GM18505 (cell line): ENCODE measurements at regions not wholly inside any gene's neighbourhood (a gene's known extent, or its start where the extent isn't known, plus 50 kb on each side); places are given as distances from the start of the nearest gene placed in this dataset.

Experiments
- ATAC-seq: cut with Tn5 transposase; IDR thresholded peaks from one replicate; pipeline ENCODE4 v1.9.1; 2021; ENCODE audit not compliant: unreplicated experiment
- POLR2A ChIP-seq: IDR thresholded peaks from 4 replicates; pipeline ENCODE4 v1.6.1; 2011; ENCODE audit warnings: borderline replicate concordance; ENCODE audit not compliant: insufficient read depth, insufficient read length; ENCODE audit errors: extremely low read depth

DNA sequence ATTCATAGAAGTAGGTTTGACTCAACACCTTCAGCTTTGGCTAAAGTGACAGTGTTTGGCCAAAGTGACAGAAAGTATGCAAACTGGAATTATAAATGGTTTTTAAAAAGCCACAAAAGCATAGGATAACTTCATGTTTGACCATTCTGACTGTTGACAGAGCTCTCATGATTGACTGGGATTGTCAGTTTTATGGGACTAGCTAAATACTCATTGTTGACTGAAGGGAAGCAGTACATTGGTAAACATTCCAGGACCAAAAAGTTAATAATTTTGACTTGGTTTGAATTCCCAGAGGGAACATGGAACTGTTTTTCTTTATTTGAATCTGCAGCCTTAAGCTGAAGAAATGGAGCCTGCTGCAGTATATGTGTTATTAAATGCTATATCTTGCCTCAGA is 84.6 kb upstream of the STEAP4 start:
- TF ChIP-seq POLR2A, result no peak
- ATAC-seq, result no peak

DNA sequence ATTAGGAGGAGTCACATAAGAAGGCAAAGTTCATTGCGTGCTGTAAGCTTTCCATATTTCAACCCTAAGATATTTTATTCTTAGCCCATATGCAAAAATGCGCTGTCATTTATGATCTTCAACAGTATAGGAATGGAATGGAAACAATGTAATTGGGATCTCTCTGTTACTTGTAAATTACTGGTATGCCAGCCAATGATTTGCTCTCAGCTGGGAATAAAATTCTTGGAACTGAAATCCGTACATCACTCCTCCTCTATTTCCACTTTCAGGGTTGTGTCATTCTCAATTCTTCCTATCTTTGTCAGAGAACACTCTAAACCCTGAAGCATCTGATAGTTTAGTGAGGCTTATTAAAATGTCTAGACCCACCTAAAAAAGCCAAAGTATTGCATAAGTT is 80.7 kb upstream of the STEAP4 start:
- no peak for TF ChIP-seq POLR2A
- no peak for ATAC-seq

DNA sequence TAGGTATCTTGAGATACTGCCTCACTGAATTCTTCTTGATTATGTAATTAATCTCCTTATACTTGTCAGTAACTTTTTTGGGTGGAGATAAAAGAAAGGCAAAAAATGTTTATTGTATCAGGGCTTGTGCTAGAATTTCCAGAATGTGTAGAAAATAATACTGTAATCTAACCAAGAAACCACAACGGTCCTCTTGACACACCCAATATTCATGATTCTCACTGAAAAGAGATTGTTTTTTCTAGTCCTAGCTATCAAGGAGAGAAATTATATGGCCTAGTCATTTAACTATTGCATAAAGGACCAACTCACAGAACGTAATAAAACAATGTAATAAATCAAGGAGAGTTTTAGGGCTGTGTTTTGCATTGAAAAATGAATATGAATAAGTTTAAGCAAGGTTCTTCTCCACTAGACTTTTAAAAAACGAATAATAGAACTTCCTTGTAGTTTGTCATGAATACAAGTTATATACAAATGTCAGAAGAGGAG is 80.0 kb upstream of the STEAP4 start:
- TF ChIP-seq POLR2A, result no peak
- ATAC-seq, result no peak

DNA sequence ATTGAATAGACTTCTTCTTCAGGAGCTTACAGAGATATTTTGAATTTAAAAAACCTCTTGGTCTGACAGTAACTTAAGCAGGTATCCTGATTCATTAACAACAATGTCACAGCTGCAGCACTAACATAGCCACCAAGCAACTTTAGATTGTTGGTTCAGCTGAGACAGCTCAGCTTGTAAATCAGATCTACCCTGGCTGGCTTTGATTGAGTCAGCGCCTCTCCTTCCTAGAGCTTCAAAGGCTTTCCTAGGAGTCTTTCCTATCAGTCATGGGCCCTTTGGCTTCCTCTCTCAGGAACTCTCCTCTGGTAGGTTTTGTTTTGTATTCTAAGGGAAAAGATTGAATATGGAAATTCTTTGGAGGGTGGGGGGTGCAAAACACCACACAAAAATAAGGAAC is 70.7 kb upstream of the STEAP4 start:
- no peak for TF ChIP-seq POLR2A
- no peak for ATAC-seq

DNA sequence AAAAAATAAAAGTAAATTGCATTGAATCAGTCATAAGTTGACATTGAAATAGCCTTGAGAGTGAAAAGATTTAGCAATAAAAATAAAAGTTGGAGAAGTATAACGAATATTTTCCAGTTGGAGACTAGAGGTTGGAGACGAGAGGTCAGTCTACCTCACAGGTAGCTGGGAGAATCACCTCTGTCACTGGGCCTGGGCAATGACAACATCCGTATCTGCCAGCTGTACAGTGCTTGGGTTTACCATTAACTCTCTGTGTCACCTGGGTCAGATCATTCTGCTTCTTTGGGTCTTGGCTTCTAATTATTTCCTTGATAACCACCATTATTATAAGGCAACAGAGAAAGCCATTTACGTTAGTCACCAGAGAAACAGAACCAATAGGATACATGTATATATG is 62.0 kb upstream of the STEAP4 start:
- ATAC-seq, result no peak
- TF ChIP-seq POLR2A, result no peak

DNA sequence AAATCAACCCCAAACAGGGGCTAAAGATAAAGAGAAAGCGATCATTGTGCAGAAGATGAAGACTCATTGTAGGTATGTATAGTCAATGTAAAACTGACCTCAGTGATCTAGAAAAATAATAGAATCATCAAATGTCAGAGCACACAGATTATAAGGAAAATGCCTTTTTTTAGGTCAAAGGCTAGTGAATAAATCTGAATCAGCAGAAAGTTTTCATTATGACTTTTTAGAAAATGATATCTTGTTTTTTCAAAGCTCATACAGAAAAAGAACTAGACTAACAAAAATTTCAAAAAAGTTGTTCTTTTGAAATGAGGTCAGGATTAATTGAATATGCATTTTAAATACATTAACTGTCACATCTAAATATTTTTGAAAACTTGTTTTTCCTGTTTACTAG is 60.2 kb upstream of the STEAP4 start:
- TF ChIP-seq POLR2A, result no peak
- no peak for ATAC-seq

DNA sequence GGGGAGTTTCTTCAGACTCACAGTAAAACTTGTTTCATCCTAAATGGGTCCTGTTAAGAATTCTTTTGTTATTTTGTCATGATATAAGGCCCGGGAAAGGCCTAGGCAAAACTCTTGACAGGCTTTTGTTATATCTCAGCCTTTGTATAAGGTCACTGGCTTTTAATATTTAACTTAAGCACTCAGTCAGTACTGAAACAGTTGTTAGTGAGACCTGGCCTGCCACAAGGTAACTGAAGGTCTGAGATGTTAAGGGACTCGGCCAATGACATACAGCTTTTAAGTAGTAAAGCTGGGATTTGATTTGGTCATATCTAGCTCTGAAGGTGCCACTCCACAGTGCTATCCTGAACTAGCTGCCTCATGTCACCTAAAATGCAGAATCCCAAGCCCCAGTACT is 57.2 kb upstream of the STEAP4 start:
- no peak for ATAC-seq
- no peak for TF ChIP-seq POLR2A

DNA sequence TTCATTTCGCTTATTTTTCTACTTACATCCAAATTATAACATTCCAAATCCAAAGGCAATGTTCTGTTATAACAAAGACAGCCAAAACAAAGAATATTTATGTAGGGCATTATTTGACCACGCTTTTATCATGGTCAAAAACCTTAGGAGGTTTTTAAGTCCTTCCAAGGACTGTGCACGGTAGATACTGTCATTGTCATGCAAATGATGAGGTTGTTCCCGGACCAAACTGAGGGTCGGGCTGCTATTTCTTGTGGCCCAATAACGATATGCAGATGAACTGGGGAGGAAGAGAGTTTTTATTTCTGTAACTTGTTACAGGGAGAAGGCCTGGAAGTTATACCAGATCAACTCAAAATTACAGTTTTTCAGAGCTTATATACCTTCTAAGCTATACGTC is 56.6 kb upstream of the STEAP4 start:
- no peak for TF ChIP-seq POLR2A
- no peak for ATAC-seq

DNA sequence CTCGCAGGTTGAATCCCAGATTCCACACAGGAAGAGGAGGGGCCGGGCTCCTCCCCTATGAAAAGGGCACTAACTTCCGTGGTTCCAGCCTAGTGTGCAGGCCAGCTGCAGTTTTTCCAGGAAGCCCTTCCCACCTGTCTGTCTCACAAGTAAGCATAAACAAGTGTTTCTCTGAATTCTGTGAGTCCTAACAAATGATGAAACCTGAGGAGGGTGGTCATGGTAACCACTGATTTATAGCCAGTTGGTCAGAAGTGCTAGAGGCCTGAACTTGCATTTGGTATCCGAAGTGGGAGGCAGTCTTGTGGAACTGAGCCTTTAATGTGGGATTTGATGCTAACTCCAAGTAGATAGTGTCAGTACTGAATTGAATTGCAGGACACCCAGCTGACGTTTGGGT is 54.7 kb upstream of the STEAP4 start:
- no peak for TF ChIP-seq POLR2A
- ATAC-seq, result no peak

DNA sequence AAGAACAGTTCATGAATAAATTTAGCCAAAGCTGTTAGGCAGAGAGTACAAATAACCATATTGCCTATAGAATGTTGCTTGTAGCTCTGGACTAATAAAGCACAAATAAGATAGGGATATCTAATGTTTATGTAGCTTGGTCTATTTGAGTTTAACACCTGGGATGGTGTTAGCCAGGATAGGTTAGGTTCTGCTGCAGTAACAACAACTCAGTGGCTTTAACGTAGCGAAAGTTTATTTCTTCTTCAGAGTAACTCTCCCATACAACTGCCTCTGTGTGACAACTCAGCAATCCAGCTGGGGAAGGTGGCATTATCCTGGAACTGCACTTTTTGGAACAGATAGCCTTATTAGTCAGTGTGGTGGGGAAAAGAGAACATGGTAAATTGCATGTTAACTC is 52.2 kb upstream of the STEAP4 start:
- no peak for ATAC-seq
- no peak for TF ChIP-seq POLR2A

DNA sequence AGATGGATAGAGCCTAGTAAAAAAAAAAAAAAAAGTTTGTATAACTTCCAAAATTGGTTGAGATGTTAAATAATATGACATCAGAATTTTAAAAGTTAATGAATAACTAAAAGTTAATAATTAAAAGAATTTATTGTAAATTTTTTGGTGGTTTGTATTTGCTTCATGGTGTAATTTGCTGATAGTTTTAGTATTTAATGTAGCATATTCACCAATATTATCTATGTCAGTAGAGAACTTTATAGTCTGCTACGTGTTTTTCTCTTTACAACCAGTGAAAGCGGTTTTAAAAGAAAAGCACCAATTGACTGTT is 51.8 kb upstream of the STEAP4 start:
- TF ChIP-seq POLR2A, result no peak
- ATAC-seq, result no peak

DNA sequence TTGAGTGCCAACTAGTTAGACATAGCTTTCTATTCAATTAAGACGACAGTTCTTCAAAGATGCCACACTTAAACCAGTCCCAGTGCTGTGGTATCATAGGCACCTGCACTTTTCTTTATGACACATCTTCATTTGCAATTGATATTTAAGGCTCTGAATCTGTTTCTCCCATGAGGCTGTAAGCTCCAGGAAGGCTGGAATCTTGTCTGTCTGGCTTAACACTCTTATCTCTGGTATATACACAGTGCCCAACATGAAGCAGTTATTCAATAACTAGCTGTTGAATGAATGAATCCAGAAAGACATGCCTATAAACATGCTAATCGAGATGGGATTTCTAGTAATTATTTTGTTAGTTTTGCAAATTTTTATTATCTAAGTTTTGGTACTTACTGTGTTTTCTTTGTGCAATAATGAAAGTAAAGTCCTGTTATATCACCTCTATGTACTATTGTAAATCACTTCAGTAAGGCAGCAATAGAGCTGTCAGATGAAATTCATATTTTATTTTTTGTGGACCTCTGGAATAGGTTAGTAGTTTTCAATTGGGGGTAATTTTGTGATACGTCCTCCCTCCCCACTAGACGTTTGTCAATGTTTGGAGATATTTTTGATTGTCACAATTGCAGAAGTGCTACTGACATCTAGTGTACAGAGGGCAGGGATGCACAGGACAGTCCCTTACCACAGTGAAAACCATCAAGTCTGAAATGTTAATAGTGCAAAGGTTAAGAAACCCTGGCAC is 51.3 kb upstream of the STEAP4 start:
- ATAC-seq, result peak; percentile 85
- TF ChIP-seq POLR2A, result no peak

DNA sequence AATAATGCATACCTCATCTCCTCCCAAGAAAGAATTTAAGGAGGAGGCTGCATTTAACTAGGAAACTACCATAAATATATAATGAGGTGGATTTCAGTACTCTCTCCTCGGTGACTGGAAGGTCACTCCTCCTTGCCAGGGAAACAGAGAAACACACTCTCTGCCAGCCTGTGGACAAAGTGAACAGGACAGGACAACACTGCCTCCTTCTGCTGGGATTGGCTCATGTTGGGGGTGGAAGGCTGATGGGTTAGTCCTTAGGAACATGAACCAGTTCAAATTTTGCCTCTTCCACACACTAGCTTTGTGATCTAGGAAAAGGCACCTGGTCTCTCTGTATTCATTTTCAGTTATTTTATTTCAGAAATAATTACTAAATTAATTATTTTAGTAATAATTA is 50.6 kb upstream of the STEAP4 start:
- no peak for ATAC-seq
- TF ChIP-seq POLR2A, result no peak
